ENCODE measurements at regions not wholly inside any gene's neighbourhood (a gene's known extent, or its start where the extent isn't known, plus 50 kb on each side); places are given as distances from the start of the nearest gene placed in this dataset.

DNA sequence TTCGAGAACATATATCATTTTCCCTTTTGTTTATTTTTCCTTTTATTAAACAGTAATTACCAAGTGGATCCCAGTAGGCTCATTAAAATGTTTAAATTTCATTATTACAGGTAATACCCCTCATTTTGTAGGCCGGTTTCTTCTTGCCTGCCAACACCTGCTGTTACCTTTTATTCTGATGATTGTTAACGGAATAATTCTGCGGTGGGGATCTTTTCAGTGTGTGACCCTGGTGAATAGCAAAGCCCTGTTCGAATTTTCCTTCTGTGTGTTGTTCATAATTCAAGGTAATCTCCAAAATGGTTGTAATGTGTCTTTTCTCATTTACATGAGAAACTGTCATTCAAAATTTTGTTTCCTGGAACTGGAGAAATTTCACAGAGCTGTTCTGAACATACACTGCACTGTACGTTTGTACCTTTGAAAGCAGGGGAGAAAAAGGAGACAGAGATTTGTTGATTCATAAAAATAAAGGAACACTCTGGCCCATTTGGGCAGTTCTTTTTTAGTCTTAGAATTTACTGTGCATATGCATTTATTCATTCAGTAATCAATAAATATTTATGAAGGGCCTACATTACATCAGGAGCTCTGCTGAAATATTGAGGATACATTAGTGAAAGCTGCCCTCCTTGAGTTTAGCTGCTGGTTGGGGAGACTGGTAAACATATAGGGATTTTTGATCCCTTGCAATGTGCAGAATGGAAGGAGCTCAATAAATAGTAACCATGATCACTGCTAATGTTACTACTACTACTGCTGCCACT is 502.0 kb downstream of the QKI start:
- DNase-seq (ENCODE audit: low read depth), result no peak

DNA sequence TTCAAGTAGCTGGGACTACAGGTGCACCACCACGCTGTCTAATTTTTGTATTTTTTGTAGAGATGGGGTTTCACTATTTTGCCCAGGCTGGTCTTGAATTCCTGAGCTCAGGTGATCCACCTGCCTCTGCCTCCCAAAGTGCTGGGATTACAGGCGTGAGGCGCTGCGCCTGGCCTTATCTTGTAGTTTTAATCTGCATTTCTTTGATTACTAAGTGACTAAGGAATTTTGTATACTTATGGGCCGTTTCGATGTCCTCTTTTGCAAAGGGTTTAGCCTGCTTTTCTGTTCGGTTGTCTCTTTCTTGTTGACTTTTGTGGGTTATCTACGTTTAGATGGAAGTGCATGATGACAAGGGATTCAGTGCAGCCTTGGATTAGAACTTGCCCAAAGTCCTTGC is 500.6 kb downstream of the QKI start:
- DNase-seq (ENCODE audit: low read depth), result no peak

DNA sequence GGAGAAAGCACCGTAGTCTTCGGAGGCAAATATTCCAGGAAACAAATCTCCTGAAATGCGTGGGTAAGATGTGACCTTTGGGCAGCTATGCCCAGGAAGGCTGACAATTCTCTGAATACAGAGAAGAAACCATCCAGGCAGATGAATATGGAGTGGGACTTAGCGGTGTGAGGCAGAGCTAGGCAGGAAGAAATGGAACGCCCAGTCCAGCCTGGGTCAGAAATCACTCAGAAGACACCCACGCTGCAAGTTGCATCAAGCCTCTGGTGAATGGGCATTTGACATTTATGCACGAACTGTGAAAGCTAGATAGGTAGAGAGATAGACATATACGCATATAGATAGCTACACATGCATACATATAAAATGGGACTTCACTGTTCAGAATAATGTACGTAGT is 498.5 kb downstream of the QKI start:
- no peak for DNase-seq (ENCODE audit: low read depth)

DNA sequence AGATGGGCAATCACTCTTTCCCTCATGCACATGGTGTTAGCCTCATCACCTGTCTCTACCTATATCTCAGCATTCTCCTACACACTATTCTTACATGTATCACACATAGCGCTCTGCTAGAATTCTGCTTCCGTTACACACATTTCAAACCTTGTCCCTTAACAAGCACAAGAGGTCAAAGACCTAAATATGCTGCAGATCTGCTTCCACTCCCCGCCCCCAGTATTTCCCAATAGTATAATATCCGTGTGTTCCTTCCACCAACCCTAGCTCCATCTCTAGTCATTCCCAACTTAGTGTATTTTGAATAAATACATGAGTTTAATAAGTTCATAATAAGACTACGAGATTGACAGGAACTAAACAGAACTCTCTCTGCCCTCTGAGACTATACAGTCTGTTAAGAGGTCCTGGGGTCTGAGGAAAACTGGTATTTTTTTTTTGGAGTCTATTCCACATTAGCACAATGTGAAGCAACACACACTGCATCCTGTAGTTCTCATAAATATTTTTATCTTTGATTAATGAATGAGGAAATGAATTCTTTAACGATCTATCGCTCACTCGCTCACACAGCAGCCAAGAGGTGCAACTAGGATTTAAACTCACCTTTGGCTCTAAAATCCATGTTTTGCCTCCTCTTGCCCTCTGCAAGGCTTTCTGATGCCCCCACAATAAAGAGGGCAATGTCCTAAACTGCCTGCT is 491.6 kb downstream of the QKI start:
- no peak for DNase-seq (ENCODE audit: low read depth)

DNA sequence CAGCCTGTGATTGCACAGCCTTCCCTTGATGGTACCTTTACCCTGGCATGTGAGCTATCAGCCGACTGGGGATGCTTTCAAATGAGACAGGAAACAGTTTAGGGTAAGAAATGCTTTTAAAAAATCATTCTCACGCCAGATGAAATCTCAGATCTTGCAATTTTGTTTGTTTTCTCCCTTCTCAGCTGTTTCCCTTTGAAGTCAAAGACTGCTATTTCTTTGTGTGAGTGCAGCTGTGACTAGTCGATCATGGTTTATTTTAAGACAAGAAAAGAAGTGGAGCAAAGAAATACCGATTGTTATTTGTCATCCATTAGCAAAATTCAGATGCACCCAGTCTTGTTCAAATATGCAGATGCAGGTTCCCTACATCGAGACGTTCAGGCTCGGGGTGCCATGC is 489.7 kb downstream of the QKI start:
- DNase-seq (ENCODE audit: low read depth), result no peak

DNA sequence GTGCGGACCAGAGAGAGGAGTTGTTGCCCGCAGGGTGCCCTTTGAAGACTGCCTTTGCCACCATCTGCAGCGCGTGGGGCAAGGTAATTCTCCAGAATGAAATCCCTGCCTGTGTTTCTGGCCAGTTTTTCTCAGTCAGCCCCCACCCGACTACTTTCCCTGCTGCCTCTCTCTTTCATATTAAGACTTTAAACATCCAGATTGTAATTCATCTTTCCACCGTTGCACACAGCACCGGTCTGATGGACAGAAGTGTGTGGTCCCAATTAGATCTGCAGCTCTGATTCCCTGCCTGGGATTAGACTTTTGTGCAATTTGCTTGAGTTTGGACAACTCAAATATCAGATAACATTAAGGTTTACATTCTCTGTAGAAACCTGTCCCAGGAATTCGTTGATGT is 489.0 kb downstream of the QKI start:
- no peak for DNase-seq (ENCODE audit: low read depth)

DNA sequence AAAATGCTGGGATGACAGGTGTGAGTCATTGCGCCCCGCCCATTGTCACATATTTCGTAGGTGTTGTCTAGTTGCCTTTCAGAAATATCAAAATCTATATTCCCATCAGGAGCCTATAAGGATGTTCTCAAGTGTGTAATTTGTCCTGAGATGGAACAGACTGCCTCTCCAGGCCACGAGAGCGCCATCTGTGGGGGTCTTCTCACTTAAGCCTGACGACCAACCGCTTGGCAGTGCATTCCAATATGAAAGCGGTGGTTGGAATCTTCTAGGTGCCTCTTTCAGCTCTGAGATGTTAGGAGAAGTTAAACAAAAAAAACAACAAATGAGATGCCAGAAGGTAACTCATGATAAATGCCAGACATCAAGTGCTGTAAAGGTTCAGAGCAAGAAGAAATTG is 488.5 kb downstream of the QKI start:
- no peak for DNase-seq (ENCODE audit: low read depth)

DNA sequence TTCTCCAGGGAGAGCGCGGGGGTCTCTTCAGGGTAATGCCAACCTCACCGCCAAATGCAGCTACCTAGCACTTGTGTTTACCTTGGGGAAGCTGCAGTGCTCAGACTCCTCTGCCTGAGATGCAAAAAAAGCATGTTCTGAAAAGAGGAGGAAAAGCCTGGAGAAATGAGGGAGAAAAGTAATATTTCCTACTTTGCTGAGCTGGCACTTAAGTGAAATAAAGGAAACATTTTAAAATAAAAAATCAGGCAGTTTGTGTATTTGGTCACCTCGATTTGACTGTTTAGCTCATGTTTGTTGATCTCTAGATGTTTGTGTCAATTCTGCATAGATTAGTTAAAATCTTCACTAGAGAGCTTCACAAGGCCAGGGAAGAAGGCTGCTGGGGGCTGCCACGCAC is 487.2 kb downstream of the QKI start:
- DNase-seq (ENCODE audit: low read depth), result no peak

DNA sequence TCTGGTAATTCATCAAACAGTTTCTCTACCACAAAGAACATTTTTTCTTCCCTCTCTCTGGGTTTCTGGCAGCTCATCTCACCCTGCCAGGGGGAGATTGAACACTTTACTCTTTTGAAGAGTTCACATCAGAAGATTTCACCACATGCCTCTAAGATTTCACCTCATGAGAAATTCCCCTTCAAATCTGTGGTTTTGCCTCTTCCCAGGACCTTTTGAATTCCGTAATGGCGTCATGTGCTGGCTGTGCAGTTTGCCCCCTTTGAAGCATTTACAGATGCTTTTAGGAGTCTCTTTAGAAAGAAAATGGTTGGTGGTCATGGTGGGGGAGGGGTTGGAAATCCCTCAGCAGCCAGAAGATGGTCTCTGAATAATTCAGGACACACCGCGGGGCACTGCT is 486.1 kb downstream of the QKI start:
- no peak for DNase-seq (ENCODE audit: low read depth)

DNA sequence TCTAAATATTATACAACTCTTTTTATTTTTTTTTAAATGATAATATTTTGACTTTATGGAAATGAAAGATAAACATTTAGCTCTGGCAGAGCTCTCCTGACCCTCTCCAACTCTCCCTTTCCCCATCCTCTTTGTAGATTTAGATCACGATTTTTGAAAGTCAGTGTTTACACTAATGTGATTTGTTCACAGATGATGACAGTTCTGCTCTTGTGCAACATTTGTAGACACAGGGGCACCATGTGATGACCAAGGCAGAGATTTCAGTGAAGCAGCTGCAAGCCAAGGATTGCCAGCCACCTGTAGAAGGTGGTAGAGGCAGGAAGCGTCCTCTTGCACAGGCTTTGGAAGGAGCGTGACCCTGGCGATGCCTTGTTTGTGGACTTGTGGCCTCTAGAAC is 483.2 kb downstream of the QKI start:
- no peak for DNase-seq (ENCODE audit: low read depth)

DNA sequence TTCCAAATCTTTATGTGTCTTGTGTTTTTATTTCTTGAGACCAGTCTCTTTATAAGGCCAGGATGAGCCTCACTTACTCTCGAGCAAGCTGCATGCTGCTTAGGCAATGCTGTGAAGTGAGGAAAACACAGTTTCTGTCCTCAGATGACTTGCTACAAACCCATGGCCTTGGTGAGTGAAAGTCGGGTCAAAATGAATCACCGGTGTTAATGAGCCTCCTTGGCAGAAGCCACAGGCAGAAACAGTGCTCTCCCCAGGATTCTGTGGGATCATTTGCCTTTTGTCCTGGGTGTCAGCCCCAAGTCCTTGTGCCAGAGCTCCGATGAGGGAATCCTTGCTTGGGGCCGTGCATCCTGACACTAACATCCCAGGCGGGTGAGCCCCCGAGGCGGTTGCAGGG is 482.5 kb downstream of the QKI start:
- no peak for DNase-seq (ENCODE audit: low read depth)

DNA sequence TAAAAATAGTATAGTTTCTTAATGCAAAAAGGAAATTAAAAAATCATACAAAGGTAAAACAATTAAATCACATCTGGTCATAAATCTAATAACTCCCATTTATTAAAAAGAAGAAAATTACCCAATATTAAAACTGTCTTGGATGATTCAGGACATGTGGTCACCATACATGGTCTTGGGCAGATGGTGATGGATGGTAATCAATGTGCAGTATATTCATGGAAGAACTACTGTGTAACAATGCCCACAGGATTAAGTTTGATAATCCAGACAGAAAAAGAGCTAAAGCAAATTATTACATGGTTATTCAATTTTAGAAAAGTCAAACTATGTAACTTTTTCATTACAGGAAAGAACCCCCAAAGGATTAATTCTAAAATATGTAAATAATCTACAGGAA is 480.6 kb downstream of the QKI start:
- no peak for DNase-seq (ENCODE audit: low read depth)

DNA sequence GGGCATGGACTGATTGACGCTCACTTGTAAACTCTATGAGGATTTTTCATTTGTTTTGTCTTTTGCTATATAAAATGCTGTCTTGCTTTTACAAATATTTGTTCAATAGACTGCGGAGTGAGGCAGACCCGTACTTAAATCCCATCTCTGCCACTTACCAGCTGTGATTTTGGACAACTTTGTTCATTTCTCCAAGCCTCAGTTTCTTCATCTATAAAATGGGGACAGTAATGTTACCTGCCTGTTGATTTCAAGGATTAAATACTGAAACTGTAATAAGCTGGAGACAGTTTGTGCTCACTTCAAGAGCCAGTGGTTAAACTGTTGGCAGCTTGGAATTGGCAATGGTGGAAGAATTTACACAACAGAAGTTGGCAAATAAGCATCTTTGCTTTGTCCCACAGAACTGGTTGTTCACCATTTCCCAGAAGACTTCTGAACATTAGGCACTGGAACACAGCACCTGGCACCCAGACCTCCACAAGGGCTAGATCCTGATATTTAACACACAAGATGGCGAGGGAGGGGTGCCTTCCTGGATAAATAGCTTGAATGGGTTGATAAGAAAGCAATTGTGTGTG is 479.2 kb downstream of the QKI start:
- DNase-seq (ENCODE audit: low read depth), result no peak

DNA sequence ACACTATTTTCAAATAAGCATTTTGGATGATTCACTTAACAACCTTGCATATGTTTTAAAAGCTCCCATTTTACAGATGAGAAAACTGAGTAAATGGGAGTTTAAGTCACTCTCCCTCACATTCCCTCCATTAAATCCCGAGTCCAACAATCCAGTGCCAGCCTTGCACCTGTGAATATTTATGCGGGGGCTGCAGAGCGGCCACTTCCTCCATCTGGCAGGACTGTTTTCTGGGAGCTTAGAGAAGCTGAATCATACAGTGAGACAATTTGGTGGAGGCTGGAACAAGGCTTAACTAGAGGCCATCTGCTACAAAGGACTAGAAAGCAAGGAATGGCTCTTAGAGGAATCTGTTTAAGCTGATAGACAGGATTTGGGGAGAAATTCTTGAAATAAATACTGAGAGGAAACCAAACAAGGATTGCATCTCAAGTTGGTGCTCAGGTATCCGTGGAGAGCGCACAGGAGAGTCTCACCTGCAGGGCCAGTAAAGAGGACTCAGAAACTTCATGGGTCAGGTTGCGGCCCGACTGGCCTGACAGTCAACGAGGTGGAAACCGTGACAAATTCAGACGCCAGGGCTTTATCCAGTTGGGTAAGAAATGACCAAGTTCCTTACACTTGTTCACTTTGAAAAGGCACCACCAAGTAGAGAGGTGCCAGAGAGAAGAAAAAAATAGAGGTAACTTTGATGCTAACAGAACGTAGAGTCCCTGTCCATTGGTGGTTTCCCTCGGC is 478.5 kb downstream of the QKI start:
- DNase-seq (ENCODE audit: low read depth), result no peak

DNA sequence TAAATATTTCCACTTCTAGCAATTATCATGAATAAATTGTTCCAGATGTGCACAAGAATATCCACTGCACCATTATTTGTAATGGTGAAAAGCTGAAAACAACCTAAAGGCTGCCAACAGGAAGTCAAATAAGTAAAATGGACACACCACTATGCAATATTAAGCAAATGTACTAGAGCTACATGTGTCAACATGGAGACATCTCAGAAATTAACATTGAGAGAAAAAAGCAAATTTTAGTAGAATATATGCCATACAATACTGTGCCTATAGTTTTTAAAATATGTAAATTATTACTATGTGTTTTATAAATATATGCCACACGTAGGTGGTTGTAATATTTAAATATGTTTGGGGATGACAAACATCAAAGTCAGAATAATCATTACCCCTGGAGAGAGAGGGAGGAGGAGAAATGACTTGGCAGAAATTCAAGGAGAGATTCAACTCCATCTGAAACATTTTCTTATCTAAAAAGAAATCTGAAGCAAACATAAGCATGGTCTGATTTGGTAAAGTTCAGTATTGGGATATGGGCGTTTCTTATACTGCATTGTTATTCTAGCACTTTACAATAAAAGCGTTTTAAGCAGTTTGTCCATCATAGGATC is 475.5 kb downstream of the QKI start:
- no peak for DNase-seq (ENCODE audit: low read depth)

DNA sequence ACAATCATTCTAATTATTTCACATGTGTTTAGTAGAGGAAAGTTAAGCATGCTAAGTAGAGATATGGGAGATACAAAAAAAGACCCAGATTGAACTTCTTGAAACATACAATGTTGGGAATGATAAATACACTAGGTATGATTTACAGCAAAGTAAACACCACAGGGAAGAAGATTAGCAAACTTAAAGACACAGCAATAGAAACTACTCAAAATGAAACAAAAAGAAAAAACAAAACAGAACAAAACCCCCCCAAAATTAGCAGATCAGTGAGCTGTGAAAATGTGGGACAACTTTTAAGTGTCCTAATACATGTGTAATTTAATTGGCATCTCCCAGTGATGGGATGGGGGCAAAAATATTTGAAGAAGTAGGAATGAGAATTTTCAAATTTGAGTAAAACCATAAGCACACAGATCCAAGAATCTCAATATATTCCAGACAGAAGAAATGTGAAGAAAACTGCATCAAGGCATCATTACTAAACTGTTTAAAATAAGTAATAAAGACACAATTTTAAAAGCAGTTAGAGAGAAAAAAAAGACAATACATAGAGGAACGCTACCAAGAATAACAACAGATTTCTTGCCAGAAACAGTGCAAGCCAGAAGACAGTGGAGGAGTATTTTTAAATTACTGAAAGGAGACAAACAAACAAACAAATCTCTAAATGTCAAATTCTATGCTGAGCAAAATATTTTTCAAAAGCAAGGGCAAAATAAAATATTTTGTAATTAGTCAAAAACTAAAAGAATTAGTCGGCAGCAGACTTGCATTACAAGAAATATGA is 473.7 kb downstream of the QKI start:
- no peak for DNase-seq (ENCODE audit: low read depth)

DNA sequence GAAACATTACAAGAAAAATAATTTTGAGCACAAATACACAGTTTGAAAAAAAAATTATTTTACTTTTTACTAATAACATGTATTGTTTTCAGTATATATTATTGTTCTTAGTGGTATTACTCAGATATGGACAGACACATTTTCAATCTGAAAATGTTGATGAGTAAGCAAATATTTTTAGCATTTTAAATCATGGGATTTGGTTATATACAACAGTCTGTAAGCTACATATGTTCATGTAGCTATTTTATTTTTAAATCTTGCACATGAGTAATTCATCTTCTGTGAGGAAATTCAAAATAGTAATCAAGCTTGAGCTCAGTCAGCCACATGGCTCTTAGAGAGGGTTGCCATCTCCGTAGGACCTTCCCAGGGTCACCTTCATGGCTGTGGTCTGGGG is 471.9 kb downstream of the QKI start:
- DNase-seq (ENCODE audit: low read depth), result no peak

DNA sequence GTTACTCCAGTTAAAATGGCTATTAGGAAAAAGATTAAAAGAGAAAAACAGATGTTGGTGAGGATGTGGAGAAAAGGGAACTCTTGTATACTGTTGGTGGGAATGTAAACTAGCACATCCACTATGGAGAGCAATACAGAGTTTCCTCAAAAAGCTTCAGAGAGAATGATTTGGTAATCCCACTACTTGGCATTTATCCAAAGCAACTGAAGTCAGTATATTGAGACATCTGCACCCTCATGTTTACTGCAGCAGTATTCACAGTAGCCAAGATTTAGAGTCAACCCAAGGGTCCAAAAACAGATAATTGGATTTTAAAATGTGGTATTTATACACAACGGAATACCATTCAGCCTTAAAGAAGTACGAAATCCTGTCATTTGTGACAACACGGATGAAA is 469.5 kb downstream of the QKI start:
- no peak for DNase-seq (ENCODE audit: low read depth)

DNA sequence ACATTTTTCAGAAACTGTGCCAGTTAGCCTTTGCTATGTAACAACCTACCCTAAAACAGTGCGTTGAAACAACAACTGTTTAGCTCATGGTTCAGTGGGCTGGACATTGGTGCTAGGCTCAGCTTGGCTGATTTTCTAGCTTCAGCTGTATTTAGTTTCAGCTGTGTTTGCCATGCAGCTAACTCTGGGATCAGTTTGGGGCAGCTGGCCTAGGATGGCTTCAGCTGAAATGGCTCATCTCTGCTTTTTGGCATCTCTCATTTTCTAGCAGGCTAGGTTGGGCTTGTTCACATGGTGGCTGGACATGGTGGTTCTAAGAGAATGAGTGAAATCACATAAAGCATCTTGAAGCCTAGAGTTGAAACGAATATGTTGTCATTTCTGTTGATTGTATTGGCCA is 464.2 kb downstream of the QKI start:
- DNase-seq (ENCODE audit: low read depth), result no peak

DNA sequence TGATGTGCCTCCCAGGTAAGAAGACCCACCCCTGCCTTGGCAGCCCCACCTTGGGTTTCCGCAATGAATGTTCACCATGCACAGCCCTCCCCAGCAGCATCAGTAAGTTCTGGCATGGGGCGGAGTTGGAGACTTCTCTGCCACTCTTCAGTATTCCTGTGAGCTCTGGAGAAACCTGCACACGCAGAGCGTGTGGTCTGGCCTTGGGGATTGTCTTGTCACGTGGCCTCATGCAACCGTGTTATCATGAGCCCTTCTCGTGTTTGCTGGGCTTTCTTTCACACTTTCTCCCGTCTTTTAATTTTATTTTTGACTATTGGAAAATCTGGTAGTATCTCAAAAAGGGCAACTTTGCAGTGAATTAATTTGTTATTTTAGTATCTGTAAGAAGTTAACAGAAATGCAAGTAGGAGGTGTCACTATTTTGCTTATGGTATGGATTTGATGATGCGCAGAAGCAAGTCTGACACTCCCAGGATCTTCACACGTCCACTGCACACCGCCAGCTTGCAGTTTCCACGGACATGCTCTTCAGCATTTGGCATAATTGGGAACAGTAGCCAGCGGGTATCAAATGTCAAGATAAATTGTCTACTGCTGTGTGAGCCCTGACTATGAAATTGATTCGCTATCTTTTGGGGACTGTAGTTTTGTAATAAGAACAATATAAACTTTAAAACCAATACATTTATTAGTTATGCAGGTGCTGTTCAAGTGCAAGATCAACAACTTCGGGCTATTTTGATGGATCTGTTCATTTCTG is 463.5 kb downstream of the QKI start:
- DNase-seq (ENCODE audit: low read depth), result no peak

DNA sequence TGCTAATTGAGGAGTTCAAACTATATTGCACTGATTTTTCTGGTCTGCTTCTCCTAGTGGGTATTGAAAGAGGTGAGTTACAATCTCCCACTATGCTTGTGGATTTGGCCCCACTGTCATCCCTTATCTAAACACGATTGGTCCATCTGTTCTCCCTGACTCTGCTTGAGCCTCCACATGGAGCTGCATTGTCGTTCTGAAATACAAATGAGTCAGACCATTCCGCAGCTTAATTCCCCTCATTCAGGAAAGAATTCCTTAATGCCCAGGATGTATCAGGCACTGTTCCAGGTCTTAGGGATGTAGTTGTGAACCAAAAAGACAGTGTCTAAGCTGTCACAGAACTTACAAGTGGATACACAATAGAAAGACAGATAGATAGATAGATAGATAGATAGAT is 461.9 kb downstream of the QKI start:
- DNase-seq (ENCODE audit: low read depth), result no peak
